ENCODE measurements at regions not wholly inside any gene's neighbourhood (a gene's known extent, or its start where the extent isn't known, plus 50 kb on each side); places are given as distances from the start of the nearest gene placed in this dataset.

DNA sequence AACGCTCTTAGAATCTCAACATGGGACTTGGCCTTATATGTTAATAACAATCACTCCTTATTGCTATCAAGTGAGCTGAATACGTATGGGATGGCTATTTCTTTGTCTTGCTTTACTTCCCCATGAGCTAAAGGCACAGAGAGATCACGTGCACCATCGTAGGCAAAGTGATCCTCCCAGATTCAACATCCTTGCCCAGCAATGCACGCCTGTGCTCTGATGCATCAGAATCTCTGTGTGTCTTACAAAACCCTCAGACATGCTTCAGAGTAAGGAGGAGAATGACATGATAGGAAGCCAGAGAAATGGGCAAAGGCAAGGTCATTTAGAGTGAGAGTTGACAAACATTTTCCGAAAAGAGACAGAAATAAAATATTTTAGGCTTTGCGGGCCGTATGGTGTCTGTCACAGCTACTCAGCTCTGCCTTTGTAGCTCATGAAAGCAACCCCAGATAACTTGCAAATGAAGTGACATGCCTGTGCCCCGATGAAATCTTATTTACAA, 277.6 kb upstream of the CDH4 start:
- no peak overlapping the region for H3K27ac ChIP-seq (replicated peaks)
- H3K36me3 ChIP-seq: no peaks in the 10 kb centered on the region
- H3K9me3 ChIP-seq (replicated peaks): peaks cover 13% of the 10 kb centered on the region
- DNase-seq: no peak
- no peaks in the 10 kb centered on the region for H3K4me1 ChIP-seq
- no peak overlapping the region for H3K4me3 ChIP-seq
- intact Hi-C loops (cut with micrococcal nuclease): no loop called here
- H3K27me3 ChIP-seq (ENCODE audit: low read depth): peaks cover 64% of the 10 kb centered on the region
- TF ChIP-seq, protein P1, sequence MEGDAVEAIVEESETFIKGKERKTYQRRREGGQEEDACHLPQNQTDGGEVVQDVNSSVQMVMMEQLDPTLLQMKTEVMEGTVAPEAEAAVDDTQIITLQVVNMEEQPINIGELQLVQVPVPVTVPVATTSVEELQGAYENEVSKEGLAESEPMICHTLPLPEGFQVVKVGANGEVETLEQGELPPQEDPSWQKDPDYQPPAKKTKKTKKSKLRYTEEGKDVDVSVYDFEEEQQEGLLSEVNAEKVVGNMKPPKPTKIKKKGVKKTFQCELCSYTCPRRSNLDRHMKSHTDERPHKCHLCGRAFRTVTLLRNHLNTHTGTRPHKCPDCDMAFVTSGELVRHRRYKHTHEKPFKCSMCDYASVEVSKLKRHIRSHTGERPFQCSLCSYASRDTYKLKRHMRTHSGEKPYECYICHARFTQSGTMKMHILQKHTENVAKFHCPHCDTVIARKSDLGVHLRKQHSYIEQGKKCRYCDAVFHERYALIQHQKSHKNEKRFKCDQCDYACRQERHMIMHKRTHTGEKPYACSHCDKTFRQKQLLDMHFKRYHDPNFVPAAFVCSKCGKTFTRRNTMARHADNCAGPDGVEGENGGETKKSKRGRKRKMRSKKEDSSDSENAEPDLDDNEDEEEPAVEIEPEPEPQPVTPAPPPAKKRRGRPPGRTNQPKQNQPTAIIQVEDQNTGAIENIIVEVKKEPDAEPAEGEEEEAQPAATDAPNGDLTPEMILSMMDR (IDR thresholded peaks at IDR 0.05; ENCODE audit: borderline replicate concordance): no peak

- intact Hi-C loops (cut with micrococcal nuclease): no loop called here
- no peak for DNase-seq
- H3K4me1 ChIP-seq: no peaks in the 10 kb centered on the region
- TF ChIP-seq, protein P1 (IDR thresholded peaks at IDR 0.05; ENCODE audit: borderline replicate concordance): no peak
- H3K9me3 ChIP-seq (replicated peaks): peaks cover 29% of the 10 kb centered on the region
- H3K36me3 ChIP-seq: no peaks in the 10 kb centered on the region
- H3K4me3 ChIP-seq: no peak overlapping the region
- no peak overlapping the region for H3K27ac ChIP-seq (replicated peaks)
- peaks cover 48% of the 10 kb centered on the region for H3K27me3 ChIP-seq (ENCODE audit: low read depth)
These were observed 275.9 kb upstream of the CDH4 start for GRCh38 chr20:60976139-60976538.

GRCh38 chr20:60976913-60977312, 275.1 kb upstream of the CDH4 start:
- intact Hi-C loops (cut with micrococcal nuclease): no loop called here
- no peak overlapping the region for H3K4me3 ChIP-seq
- peaks cover 42% of the 10 kb centered on the region for H3K27me3 ChIP-seq (ENCODE audit: low read depth)
- H3K9me3 ChIP-seq (replicated peaks): peaks cover 33% of the 10 kb centered on the region
- H3K4me1 ChIP-seq: no peaks in the 10 kb centered on the region
- no peak for DNase-seq
- no peaks in the 10 kb centered on the region for H3K36me3 ChIP-seq
- no peak overlapping the region for H3K27ac ChIP-seq (replicated peaks)
- TF ChIP-seq, protein P1 (IDR thresholded peaks at IDR 0.05; ENCODE audit: borderline replicate concordance): no peak

- Histone ChIP-seq H3K27me3 (ENCODE audit: low read depth) (peaks cover 32% of the 10 kb centered on the region), H3K4me1 (no peaks in the 10 kb centered on the region), H3K27ac (replicated peaks) (no peak overlapping the region), H3K4me3 (no peak overlapping the region), H3K9me3 (replicated peaks) (peaks cover 33% of the 10 kb centered on the region), H3K36me3 (no peaks in the 10 kb centered on the region)
- DNase-seq: no peak
- TF ChIP-seq, protein P1 (IDR thresholded peaks at IDR 0.05; ENCODE audit: borderline replicate concordance): no peak
- intact Hi-C loops (cut with micrococcal nuclease): no loop called here
These were observed 274.2 kb upstream of the CDH4 start for GRCh38 chr20:60977901-60978300.

- H3K4me1 ChIP-seq: no peaks in the 10 kb centered on the region
- TF ChIP-seq, protein P1 (IDR thresholded peaks at IDR 0.05; ENCODE audit: borderline replicate concordance): no peak
- no peaks in the 10 kb centered on the region for H3K36me3 ChIP-seq
- DNase-seq: no peak
- H3K27ac ChIP-seq (replicated peaks): no peak overlapping the region
- intact Hi-C loops (cut with micrococcal nuclease): no loop called here
- H3K4me3 ChIP-seq: no peak overlapping the region
- H3K27me3 ChIP-seq (ENCODE audit: low read depth): peaks cover 39% of the 10 kb centered on the region
- peaks cover 24% of the 10 kb centered on the region for H3K9me3 ChIP-seq (replicated peaks)
These were observed 267.4 kb upstream of the CDH4 start for GRCh38 chr20:60984666-60985065.
